GM12874 (cell line): ENCODE measurements at regions not wholly inside any gene's neighbourhood (a gene's known extent, or its start where the extent isn't known, plus 50 kb on each side); places are given as distances from the start of the nearest gene placed in this dataset.

Source experiments
- CTCF ChIP-seq: IDR thresholded peaks from 2 replicates; pipeline ENCODE4 v1.5.1; 2011; ENCODE audit warnings: low read depth, mild to moderate bottlenecking, control low read depth, low read length, moderate library complexity; ENCODE audit not compliant: insufficient read depth

- TF ChIP-seq CTCF, result no peak
These were observed 343.2 kb downstream of the PMP22 start for GRCh38 chr17:14921936-14922335.

- no peak for TF ChIP-seq CTCF
These were observed 345.4 kb downstream of the PMP22 start for GRCh38 chr17:14919631-14920213.

- no peak for TF ChIP-seq CTCF
These were observed 346.0 kb downstream of the PMP22 start for GRCh38 chr17:14919094-14919493.

- TF ChIP-seq CTCF, result no peak
These were observed 346.6 kb downstream of the PMP22 start for GRCh38 chr17:14918540-14918939.

- no peak for TF ChIP-seq CTCF
These were observed 354.2 kb downstream of the PMP22 start for GRCh38 chr17:14910916-14911315.

GRCh38 chr17:14904386-14904785, 360.7 kb downstream of the PMP22 start:
- TF ChIP-seq CTCF, result no peak

- TF ChIP-seq CTCF, result no peak
These were observed 361.3 kb downstream of the PMP22 start for GRCh38 chr17:14903854-14904253.
